NCI-H460 (cell line): ENCODE measurements at regions not wholly inside any gene's neighbourhood (a gene's known extent, or its start where the extent isn't known, plus 50 kb on each side); places are given as distances from the start of the nearest gene placed in this dataset.

Experiments used
- DNase-seq: peaks from one replicate; pipeline ENCODE4 v3.0.0-alpha.2; 2016; ENCODE audit warnings: low read depth; ENCODE audit errors: extremely low read depth

- no peak for DNase-seq
Observed at GRCh38 chr14:86513056-86513455, 983.1 kb downstream of the FLRT2 start.

- no peak for DNase-seq
Observed at GRCh38 chr14:86510491-86510890, 980.5 kb downstream of the FLRT2 start.

- no peak for DNase-seq
Observed at GRCh38 chr14:86505808-86506207, 975.9 kb downstream of the FLRT2 start.

- no peak for DNase-seq
Observed at GRCh38 chr14:86501611-86502010, 971.7 kb downstream of the FLRT2 start.

- no peak for DNase-seq
Observed at GRCh38 chr14:86491743-86492142, 961.8 kb downstream of the FLRT2 start.

- DNase-seq: peak; percentile 11
Observed at GRCh38 chr14:86481104-86481503, 951.2 kb downstream of the FLRT2 start.

- DNase-seq: no peak
Observed at GRCh38 chr14:86464341-86464740, 934.4 kb downstream of the FLRT2 start.

- DNase-seq: peak; percentile 27
Observed at GRCh38 chr14:86462193-86462753, 932.3 kb downstream of the FLRT2 start.

GRCh38 chr14:86457481-86458135 is 927.7 kb downstream of the FLRT2 start:
- no peak for DNase-seq

GRCh38 chr14:86450085-86450484 is 920.1 kb downstream of the FLRT2 start:
- no peak for DNase-seq

- DNase-seq: no peak
Observed at GRCh38 chr14:86442135-86442534, 912.2 kb downstream of the FLRT2 start.

GRCh38 chr14:86430853-86431252 is 900.9 kb downstream of the FLRT2 start:
- DNase-seq: no peak

- no peak for DNase-seq
Observed at GRCh38 chr14:86423214-86423613, 893.3 kb downstream of the FLRT2 start.

GRCh38 chr14:86420131-86420530 is 890.2 kb downstream of the FLRT2 start:
- no peak for DNase-seq

- no peak for DNase-seq
Observed at GRCh38 chr14:86414146-86414545, 884.2 kb downstream of the FLRT2 start.

GRCh38 chr14:86404989-86405649 is 875.2 kb downstream of the FLRT2 start:
- no peak for DNase-seq

GRCh38 chr14:86404425-86404824 is 874.5 kb downstream of the FLRT2 start:
- no peak for DNase-seq

- no peak for DNase-seq
Observed at GRCh38 chr14:86402545-86402944, 872.6 kb downstream of the FLRT2 start.

- no peak for DNase-seq
Observed at GRCh38 chr14:86391085-86391484, 861.1 kb downstream of the FLRT2 start.

- no peak for DNase-seq
Observed at GRCh38 chr14:86388216-86388615, 858.3 kb downstream of the FLRT2 start.

GRCh38 chr14:86373886-86374285 is 843.9 kb downstream of the FLRT2 start:
- no peak for DNase-seq

- no peak for DNase-seq
Observed at GRCh38 chr14:86372402-86372801, 842.5 kb downstream of the FLRT2 start.
